GM06990 (cell line): ENCODE measurements at regions not wholly inside any gene's neighbourhood (a gene's known extent, or its start where the extent isn't known, plus 50 kb on each side); places are given as distances from the start of the nearest gene placed in this dataset.

Source experiments
- DNase-seq: peaks from one replicate; pipeline ENCODE4 v3.0.0-alpha.2; 2011; ENCODE audit not compliant: insufficient read length; ENCODE audit errors: extremely low read depth
- H3K27me3 ChIP-seq: replicated peaks from 2 replicates; pipeline ENCODE4 v1.6.0; 2011; ENCODE audit warnings: low read length; ENCODE audit not compliant: control insufficient read depth, insufficient read depth
- H3K36me3 ChIP-seq: 2 replicates; pipeline ENCODE4 v1.5.1; 2011; ENCODE audit warnings: low read length; ENCODE audit not compliant: control insufficient read depth, insufficient read depth
- H3K4me3 ChIP-seq: replicated peaks from 2 replicates; pipeline ENCODE4 v1.5.1; 2011; ENCODE audit warnings: low read depth, mild to moderate bottlenecking, control low read depth, low read length
- CTCF ChIP-seq: IDR thresholded peaks from 2 replicates; pipeline ENCODE4 v1.5.1; 2011; ENCODE audit warnings: low read length, control low read depth, mild to moderate bottlenecking, inconsistent platforms; ENCODE audit not compliant: insufficient read depth, poor library complexity, severe bottlenecking

DNA sequence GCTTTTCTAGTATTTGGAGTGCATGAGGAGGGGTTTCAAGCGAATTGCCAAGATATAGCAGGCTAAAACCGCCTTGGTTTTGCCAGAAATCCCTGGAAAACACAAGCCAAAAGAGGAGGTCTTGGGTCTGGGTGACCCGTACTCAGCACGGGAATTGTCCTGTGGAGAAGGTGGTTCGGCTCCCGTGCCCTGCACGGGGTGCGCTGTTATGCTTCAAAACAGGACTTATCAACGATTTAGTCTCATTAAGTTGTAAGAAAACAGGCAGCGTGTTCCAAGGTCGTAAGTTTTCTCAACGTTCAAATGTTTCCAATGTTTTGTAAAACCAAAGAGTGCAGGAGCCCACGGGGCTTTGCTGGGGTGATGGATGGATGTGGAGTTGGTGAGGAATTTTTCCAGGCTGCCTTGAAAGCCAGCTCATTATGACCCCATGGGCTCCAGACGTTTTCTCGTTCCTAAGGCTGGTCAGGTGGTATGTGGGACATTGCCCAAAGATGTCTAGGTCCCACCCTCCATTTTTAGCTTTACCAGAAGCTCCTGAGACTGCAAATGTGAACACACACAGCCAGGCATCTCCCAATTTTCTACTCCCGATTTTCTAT, 75.4 kb upstream of the CLDN14 start:
- Histone ChIP-seq H3K36me3 (no peaks in the 10 kb centered on the region), H3K4me3 (no peak overlapping the region), H3K27me3 (no peaks in the 10 kb centered on the region)
- TF ChIP-seq CTCF, result no peak
- DNase-seq, result no peak

GRCh38 chr21:36557316-36557715, 77.4 kb upstream of the CLDN14 start:
- no peak overlapping the region for H3K4me3 ChIP-seq

GRCh38 chr21:36560933-36561575, 81.1 kb upstream of the CLDN14 start:
- no peak overlapping the region for H3K4me3 ChIP-seq
- no peak for TF ChIP-seq CTCF
- DNase-seq, result no peak
- no peaks in the 10 kb centered on the region; the same call in none of the 2 replicates for H3K27me3 ChIP-seq
- no peaks in the 10 kb centered on the region for H3K36me3 ChIP-seq

More at GRCh38 chr21:36557316-36557715, 77.4 kb upstream of the CLDN14 start:
- H3K27me3 ChIP-seq, result no peaks in the 10 kb centered on the region
- TF ChIP-seq CTCF, result no peak
- no peaks in the 10 kb centered on the region for H3K36me3 ChIP-seq
- DNase-seq, result no peak

DNA sequence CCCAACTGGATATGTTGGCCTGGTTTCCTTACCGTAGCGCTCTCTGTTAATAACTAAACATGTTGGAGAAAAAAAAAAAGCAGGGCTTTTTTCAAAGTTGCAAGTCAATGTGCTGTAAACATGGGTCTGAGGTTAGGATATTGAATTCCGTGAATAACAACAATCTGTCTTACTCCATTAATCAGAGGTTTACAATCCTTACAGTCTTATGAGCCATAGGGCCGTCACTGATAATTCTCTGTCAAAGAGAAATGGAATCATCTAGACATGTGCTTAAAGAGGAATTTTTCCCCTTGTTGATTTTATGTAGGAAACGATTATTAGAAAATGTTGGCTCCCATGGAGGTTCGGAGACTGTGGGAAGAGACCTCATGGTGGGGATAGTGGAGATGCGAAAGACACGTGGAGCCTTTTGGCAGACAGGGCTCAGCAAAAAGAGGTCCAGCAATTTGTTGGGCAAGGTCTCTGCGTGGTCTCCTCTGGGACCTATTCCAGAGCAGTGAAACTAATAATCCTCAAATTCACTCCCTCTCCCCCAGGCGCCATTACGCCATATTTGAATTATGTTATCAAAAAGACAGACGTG, 83.5 kb upstream of the CLDN14 start:
- no peak for DNase-seq
- no peak overlapping the region for H3K4me3 ChIP-seq
- no peaks in the 10 kb centered on the region for H3K36me3 ChIP-seq
- H3K27me3 ChIP-seq, result no peaks in the 10 kb centered on the region; the same call in none of the 2 replicates
- no peak for TF ChIP-seq CTCF

- no peak overlapping the region for H3K4me3 ChIP-seq
- no peaks in the 10 kb centered on the region; the same call in none of the 2 replicates for H3K27me3 ChIP-seq
- no peak for DNase-seq
- TF ChIP-seq CTCF, result no peak
- H3K36me3 ChIP-seq, result no peaks in the 10 kb centered on the region
Measured at GRCh38 chr21:36564647-36565046, 84.7 kb upstream of the CLDN14 start.
